ENCODE measurements at regions not wholly inside any gene's neighbourhood (a gene's known extent, or its start where the extent isn't known, plus 50 kb on each side); places are given as distances from the start of the nearest gene placed in this dataset.

DNA sequence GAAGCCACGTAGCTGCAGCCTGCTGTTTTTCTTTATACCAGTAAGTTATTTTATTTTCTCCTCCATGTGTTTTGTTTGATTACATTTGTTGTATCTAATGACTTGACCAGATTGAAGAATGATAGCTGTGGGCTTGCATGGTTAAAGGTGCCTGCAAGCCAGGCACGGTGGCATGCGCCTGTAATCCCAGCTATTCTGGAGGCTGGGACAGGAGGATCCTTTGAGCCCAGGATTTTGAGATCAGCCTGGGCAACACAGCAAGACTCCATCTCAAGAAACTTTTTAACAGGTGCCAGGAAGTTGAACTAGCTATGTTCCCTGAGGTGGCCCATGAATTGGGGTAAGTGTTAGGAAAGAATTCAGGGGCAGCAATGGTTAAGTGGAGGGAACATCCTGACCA lies 179.4 kb downstream of the IRS1 start:
- TF ChIP-seq CTCF (IDR thresholded peaks at IDR 0.05) (no peak), POLR2AphosphoS5 (IDR thresholded peaks at IDR 0.05; ENCODE audit: low read depth, low read length) (no peak)

Data from Panc1 (cell line).